RKO (cell line): ENCODE measurements at regions not wholly inside any gene's neighbourhood (a gene's known extent, or its start where the extent isn't known, plus 50 kb on each side); places are given as distances from the start of the nearest gene placed in this dataset.
A peak's percentile ranks its signal among the peaks of the same experiment; 100 is the strongest.
"Not testable (repeated sequence)": the region's sequence is repeated elsewhere in the genome, so short reads cannot be mapped to it uniquely, and the experiment has no call there.

ENCODE experiments used
- DNase-seq: peaks from one replicate; pipeline ENCODE4 v3.0.0-alpha.2; 2016; ENCODE audit warnings: low spot score

- DNase-seq = not testable (repeated sequence)
These were observed 589.2 kb downstream of the CWH43 start for GRCh38 chr4:49575250-49575649.

- DNase-seq = not testable (repeated sequence)
These were observed 592.3 kb downstream of the CWH43 start for GRCh38 chr4:49578371-49578770.

GRCh38 chr4:49578899-49579298 lies 592.8 kb downstream of the CWH43 start:
- DNase-seq = not testable (repeated sequence)

- not testable (repeated sequence) for DNase-seq
These were observed 594.1 kb downstream of the CWH43 start for GRCh38 chr4:49580166-49580565.

GRCh38 chr4:49588401-49588800 lies 602.3 kb downstream of the CWH43 start:
- DNase-seq = not testable (repeated sequence)

- DNase-seq = not testable (repeated sequence)
These were observed 632.4 kb downstream of the CWH43 start for GRCh38 chr4:49618436-49618835.

- peak; percentile 0 for DNase-seq
These were observed 640.4 kb downstream of the CWH43 start for GRCh38 chr4:49626478-49626877.
